Mesothelial cell of epicardium (in vitro differentiated cells): ENCODE measurements at regions not wholly inside any gene's neighbourhood (a gene's known extent, or its start where the extent isn't known, plus 50 kb on each side); places are given as distances from the start of the nearest gene placed in this dataset.

ENCODE experiments used
- DNase-seq, 2 experiments: peaks; one replicate each; pipeline ENCODE4 v3.0.0; 2021; ENCODE audit warnings: low spot score in 2 of 2; ENCODE audit not compliant: unreplicated experiment in 2 of 2
- H3K27ac Mint-ChIP-seq: 2 replicates; pipeline ENCODE4 v1.8.0; 2021; ENCODE audit warnings: mixed read lengths
- H3K27me3 Mint-ChIP-seq: 2 replicates; pipeline ENCODE4 v1.8.0; 2021; ENCODE audit warnings: low read depth, mixed read lengths
- H3K36me3 Mint-ChIP-seq: 2 replicates; pipeline ENCODE4 v1.8.0; 2021; ENCODE audit warnings: mixed read lengths
- H3K4me1 Mint-ChIP-seq: 2 replicates; pipeline ENCODE4 v1.8.0; 2021; ENCODE audit warnings: mixed read lengths
- H3K4me3 Mint-ChIP-seq: 2 replicates; pipeline ENCODE4 v1.8.0; 2021; ENCODE audit warnings: mild to moderate bottlenecking, moderate library complexity, mixed read lengths
- H3K9me3 Mint-ChIP-seq: 2 replicates; pipeline ENCODE4 v1.8.0; 2021; ENCODE audit warnings: mixed read lengths
- TF ChIP-seq, protein P1 (sequence below): fragments of 200-600 bp; sonication (generic); IDR thresholded peaks from one replicate; pipeline ENCODE4 v1.5.0; 2021; ENCODE audit warnings: antibody characterized with exemption; ENCODE audit not compliant: unreplicated experiment

DNA sequence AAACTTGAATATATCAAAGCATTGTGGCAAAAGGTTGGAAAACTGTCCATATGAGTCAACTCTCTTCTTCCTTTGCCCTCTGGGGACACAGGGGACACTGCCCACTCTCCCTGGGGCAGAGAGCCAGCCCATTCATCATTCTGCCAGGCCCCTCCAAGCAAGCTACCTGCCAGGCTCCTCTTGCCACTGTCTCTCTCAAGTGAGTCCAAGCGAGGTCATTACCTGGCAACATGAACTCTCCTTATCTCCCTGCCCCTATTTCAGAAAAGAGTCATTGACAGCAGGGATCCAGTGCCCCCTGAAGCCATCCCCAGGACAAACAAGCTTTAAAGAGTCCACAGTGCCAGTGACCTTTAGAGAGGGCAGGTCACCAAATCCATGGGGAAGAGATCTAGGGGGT is 312.7 kb upstream of the PPARGC1A start:
- DNase-seq = no peak
- H3K27ac Mint-ChIP-seq = no peak overlapping the region
- H3K27me3 Mint-ChIP-seq = peaks cover 7% of the 10 kb centered on the region
- H3K9me3 Mint-ChIP-seq = no peaks in the 10 kb centered on the region
- H3K36me3 Mint-ChIP-seq = no peaks in the 10 kb centered on the region
- TF ChIP-seq, protein P1, sequence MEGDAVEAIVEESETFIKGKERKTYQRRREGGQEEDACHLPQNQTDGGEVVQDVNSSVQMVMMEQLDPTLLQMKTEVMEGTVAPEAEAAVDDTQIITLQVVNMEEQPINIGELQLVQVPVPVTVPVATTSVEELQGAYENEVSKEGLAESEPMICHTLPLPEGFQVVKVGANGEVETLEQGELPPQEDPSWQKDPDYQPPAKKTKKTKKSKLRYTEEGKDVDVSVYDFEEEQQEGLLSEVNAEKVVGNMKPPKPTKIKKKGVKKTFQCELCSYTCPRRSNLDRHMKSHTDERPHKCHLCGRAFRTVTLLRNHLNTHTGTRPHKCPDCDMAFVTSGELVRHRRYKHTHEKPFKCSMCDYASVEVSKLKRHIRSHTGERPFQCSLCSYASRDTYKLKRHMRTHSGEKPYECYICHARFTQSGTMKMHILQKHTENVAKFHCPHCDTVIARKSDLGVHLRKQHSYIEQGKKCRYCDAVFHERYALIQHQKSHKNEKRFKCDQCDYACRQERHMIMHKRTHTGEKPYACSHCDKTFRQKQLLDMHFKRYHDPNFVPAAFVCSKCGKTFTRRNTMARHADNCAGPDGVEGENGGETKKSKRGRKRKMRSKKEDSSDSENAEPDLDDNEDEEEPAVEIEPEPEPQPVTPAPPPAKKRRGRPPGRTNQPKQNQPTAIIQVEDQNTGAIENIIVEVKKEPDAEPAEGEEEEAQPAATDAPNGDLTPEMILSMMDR = no peak
- peaks cover 7% of the 10 kb centered on the region for H3K4me1 Mint-ChIP-seq
- H3K4me3 Mint-ChIP-seq = no peak overlapping the region

DNA sequence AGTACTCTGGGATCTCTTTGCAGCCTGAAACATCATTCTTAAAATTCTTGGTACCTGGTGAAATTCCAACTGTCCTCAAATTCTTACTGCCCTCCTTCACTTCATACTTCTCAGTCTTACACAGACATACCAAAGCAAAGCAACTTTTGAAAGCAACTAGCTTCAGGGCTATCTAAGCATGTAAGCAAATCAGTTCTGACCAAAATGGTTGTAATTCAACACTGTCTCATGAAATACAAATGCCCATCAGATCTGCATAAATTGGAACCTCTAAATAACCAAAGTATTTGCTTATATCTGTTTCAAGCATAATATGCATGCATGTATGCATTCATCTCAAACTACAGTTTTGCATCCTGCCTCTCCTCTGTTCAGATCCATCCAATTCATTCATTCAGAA is 308.1 kb upstream of the PPARGC1A start:
- DNase-seq = no peak
- Mint-ChIP-seq H3K27me3 (peaks cover 8% of the 10 kb centered on the region), H3K4me3 (no peak overlapping the region), H3K27ac (no peak overlapping the region), H3K36me3 (no peaks in the 10 kb centered on the region), H3K9me3 (no peaks in the 10 kb centered on the region), H3K4me1 (peaks cover 24% of the 10 kb centered on the region)
- TF ChIP-seq, protein P1 = no peak

DNA sequence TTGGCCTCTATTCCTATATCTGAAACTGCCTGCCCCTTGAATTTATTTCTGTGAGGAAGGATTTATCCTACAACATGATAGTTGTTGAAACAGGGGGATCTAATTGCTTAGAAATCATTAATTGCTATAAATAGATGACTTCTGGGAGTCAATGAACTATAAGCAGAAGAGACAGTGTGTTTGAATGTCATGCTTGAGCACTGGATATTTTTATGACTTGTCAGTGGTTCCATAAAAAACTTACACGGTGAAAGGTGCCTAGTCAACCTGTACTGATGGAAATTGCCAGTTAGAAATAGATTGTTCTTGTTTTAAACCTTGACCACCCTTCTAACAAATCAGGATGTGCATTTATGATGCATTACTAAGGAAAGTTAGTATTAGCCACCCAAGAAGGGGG is 306.9 kb upstream of the PPARGC1A start:
- peaks cover 7% of the 10 kb centered on the region for H3K27me3 Mint-ChIP-seq
- H3K27ac Mint-ChIP-seq = no peak overlapping the region
- H3K4me1 Mint-ChIP-seq = peaks cover 24% of the 10 kb centered on the region
- H3K4me3 Mint-ChIP-seq = no peak overlapping the region
- TF ChIP-seq, protein P1 = no peak
- no peak for DNase-seq
- H3K36me3 Mint-ChIP-seq = no peaks in the 10 kb centered on the region
- H3K9me3 Mint-ChIP-seq = no peaks in the 10 kb centered on the region

DNA sequence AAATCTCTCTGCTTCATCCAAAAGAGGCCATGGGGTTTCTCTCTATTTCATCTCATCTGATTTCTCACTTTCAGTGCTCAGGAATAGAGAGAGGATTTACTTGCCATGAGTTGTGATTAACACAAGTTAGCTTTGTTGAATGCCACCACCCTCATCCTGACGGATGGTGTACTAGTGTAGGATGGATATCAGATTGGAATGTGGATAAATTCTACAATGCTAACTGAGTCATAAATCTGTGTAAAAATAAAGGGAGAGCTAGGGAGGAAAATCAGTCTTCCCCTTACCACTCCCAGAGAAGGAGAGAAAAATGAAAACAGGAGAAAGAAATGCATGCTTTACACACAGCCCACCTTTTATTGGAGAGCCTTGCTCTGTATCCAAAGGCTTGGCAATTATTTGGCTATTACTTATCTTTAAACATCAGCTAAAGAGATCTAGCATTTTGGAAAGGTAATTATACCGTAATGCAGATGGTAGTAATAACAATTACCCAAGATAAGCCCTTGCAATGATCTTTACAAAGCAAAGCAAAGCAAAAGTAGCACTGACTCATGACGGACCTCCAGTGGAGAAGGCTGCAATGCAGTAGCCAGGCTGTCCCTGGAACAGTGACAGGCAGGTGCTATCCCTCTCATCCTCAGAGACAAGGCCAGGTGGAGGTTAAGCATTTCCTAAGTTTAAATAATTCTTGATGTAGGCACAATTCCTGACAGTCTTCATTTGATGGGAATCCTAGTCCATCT is 306.3 kb upstream of the PPARGC1A start:
- Mint-ChIP-seq H3K4me1 (peaks cover 24% of the 10 kb centered on the region), H3K9me3 (no peaks in the 10 kb centered on the region), H3K36me3 (no peaks in the 10 kb centered on the region), H3K27me3 (peaks cover 7% of the 10 kb centered on the region), H3K4me3 (no peak overlapping the region), H3K27ac (no peak overlapping the region)
- DNase-seq = no peak
- TF ChIP-seq, protein P1 = no peak

DNA sequence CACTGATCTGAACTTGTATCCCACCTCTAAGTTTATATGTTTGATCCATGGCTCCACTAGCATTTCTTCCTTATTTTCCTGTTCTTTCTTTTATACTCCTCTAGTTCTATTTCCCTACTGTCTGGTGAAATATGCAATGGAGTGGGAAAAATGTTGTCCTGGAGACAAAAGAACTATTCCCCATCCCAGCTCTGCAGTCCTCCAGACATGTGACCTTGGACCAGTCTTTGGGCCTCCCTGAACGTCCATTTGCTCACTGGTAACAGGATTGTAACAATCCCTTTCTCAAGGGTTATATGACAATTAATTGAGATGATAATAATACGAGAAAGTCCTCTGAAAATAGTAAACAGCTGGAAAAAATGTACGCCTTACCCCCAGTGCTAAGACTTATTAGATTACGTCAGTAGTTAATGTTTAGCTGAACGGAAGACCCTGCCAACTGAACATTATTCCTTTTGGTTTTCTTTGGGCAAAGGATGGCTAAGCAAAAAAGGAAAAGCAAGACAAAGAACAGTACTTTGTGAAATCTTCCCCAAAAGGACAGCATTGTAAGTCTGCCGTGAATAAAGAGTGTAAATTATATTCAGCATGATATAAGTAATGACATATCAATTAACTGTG is 302.3 kb upstream of the PPARGC1A start:
- DNase-seq = no peak
- Mint-ChIP-seq H3K36me3 (no peaks in the 10 kb centered on the region), H3K9me3 (no peaks in the 10 kb centered on the region), H3K27ac (no peak overlapping the region), H3K4me3 (no peak overlapping the region), H3K27me3 (peaks cover 10% of the 10 kb centered on the region), H3K4me1 (peaks cover 14% of the 10 kb centered on the region)
- TF ChIP-seq, protein P1 = no peak
